ENCODE measurements at regions not wholly inside any gene's neighbourhood (a gene's known extent, or its start where the extent isn't known, plus 50 kb on each side); places are given as distances from the start of the nearest gene placed in this dataset.

DNA sequence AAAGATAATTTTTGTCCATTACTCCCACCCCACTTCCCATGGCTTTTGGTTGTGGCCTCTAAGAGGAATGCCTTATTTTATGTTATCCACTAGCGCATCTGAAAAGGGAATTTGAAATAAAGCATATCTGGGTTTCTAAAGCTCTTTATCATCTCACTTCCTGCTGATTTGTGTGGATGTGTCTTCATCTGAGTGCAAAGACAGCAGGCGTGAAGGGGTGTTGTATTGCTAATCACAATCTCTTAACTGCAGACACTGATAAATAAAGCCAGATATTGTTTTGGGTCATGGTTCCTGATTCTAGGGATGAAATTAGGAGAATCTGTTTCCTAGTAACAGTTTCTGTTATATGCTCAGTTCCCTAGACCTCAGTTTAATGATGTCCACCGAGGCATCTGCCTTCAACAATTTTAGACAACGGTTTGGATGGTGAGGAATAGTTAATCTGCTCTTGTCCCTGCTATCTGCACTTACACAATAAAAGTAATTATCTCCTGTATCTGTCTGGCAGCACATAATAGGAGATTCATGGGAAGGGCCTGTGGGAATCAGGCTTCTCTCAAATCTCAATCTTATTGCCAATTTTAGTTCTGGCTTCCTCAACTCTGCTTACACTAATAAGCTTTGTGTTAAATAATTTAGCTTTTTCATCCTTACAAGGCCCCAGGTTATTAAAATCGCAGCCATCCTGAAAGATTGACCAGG lies 517.9 kb upstream of the ATXN8OS start:
- TF ChIP-seq, protein P1, sequence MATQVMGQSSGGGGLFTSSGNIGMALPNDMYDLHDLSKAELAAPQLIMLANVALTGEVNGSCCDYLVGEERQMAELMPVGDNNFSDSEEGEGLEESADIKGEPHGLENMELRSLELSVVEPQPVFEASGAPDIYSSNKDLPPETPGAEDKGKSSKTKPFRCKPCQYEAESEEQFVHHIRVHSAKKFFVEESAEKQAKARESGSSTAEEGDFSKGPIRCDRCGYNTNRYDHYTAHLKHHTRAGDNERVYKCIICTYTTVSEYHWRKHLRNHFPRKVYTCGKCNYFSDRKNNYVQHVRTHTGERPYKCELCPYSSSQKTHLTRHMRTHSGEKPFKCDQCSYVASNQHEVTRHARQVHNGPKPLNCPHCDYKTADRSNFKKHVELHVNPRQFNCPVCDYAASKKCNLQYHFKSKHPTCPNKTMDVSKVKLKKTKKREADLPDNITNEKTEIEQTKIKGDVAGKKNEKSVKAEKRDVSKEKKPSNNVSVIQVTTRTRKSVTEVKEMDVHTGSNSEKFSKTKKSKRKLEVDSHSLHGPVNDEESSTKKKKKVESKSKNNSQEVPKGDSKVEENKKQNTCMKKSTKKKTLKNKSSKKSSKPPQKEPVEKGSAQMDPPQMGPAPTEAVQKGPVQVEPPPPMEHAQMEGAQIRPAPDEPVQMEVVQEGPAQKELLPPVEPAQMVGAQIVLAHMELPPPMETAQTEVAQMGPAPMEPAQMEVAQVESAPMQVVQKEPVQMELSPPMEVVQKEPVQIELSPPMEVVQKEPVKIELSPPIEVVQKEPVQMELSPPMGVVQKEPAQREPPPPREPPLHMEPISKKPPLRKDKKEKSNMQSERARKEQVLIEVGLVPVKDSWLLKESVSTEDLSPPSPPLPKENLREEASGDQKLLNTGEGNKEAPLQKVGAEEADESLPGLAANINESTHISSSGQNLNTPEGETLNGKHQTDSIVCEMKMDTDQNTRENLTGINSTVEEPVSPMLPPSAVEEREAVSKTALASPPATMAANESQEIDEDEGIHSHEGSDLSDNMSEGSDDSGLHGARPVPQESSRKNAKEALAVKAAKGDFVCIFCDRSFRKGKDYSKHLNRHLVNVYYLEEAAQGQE (IDR thresholded peaks at IDR 0.05; ENCODE audit: insufficient replicate concordance, low read depth) = no peak
- TF ChIP-seq, protein P2, sequence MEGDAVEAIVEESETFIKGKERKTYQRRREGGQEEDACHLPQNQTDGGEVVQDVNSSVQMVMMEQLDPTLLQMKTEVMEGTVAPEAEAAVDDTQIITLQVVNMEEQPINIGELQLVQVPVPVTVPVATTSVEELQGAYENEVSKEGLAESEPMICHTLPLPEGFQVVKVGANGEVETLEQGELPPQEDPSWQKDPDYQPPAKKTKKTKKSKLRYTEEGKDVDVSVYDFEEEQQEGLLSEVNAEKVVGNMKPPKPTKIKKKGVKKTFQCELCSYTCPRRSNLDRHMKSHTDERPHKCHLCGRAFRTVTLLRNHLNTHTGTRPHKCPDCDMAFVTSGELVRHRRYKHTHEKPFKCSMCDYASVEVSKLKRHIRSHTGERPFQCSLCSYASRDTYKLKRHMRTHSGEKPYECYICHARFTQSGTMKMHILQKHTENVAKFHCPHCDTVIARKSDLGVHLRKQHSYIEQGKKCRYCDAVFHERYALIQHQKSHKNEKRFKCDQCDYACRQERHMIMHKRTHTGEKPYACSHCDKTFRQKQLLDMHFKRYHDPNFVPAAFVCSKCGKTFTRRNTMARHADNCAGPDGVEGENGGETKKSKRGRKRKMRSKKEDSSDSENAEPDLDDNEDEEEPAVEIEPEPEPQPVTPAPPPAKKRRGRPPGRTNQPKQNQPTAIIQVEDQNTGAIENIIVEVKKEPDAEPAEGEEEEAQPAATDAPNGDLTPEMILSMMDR (IDR thresholded peaks at IDR 0.05; ENCODE audit: insufficient read depth, low read length) = no peak
- TF ChIP-seq POLR2AphosphoS5 (IDR thresholded peaks at IDR 0.05; ENCODE audit: low read depth) (no peak), GABPA (IDR thresholded peaks at IDR 0.05; ENCODE audit: low read depth) (no peak)

All from HL-60 (cell line).